PC-3 (cell line): ENCODE measurements at regions not wholly inside any gene's neighbourhood (a gene's known extent, or its start where the extent isn't known, plus 50 kb on each side); places are given as distances from the start of the nearest gene placed in this dataset.

ENCODE experiments used
- EZH2phosphoT487 ChIP-seq: fragments of 300-600 bp; sonication (generic); IDR thresholded peaks from 2 replicates; pipeline ENCODE4 v1.6.1; 2018; ENCODE audit warnings: mild to moderate bottlenecking, antibody characterized with exemption, low read length, borderline replicate concordance
- TF ChIP-seq, protein P1 (sequence below): fragments of 300-600 bp; sonication (generic); conservative IDR thresholded peaks from 2 replicates; pipeline ENCODE4 v1.5.1; 2017; ENCODE audit warnings: antibody characterized with exemption, low read depth, mild to moderate bottlenecking, low read length

DNA sequence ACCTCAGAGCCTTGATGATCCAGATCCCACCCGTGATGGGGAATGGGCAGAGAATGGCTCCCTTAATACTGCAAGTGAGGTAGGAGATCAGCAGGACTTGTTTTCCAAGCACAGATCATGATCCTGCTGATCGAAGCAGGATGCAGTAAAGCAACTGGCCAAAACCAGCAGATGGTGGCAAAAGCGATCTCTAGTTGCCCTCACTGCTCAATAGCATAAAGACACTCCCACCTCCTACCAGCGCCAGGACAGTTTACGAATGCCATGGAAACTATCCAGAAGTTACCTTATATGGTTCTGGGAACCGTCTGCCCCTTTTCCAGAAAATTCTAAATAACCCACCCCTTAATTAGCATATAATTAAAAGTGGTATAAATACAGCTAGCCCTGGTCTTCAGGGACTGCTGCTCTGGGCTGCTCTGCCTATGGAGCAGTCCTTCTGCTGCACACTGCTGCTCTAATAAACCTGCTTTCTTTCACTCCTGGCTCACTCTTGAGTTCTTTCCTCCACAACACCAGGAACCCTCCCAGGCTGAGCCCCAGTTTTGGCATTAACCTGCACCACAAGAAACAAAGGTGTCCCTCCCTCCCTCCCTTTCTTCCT is 415.8 kb downstream of the PREX1 start:
- TF ChIP-seq EZH2phosphoT487, result no peak
- TF ChIP-seq, protein P1, sequence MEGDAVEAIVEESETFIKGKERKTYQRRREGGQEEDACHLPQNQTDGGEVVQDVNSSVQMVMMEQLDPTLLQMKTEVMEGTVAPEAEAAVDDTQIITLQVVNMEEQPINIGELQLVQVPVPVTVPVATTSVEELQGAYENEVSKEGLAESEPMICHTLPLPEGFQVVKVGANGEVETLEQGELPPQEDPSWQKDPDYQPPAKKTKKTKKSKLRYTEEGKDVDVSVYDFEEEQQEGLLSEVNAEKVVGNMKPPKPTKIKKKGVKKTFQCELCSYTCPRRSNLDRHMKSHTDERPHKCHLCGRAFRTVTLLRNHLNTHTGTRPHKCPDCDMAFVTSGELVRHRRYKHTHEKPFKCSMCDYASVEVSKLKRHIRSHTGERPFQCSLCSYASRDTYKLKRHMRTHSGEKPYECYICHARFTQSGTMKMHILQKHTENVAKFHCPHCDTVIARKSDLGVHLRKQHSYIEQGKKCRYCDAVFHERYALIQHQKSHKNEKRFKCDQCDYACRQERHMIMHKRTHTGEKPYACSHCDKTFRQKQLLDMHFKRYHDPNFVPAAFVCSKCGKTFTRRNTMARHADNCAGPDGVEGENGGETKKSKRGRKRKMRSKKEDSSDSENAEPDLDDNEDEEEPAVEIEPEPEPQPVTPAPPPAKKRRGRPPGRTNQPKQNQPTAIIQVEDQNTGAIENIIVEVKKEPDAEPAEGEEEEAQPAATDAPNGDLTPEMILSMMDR, result no peak
